HEK293 (cell line): ENCODE measurements at regions not wholly inside any gene's neighbourhood (a gene's known extent, or its start where the extent isn't known, plus 50 kb on each side); places are given as distances from the start of the nearest gene placed in this dataset.

ENCODE experiments used
- CTCF ChIP-seq: fragments of 450-650 bp; formaldehyde crosslinking; IDR thresholded peaks from 2 replicates; pipeline ENCODE4 v1.5.1; 2016; ENCODE audit warnings: missing biosample characterization, missing genetic modification characterization
- HOXD13 ChIP-seq: sonication (generic); formaldehyde crosslinking; IDR thresholded peaks from 2 replicates; pipeline ENCODE4 v1.8.0; 2022; ENCODE audit warnings: missing genetic modification reagents, borderline replicate concordance
- KLF9 ChIP-seq: fragments of 450-650 bp; formaldehyde crosslinking; IDR thresholded peaks from 2 replicates; pipeline ENCODE4 v1.5.1; 2016; ENCODE audit warnings: missing biosample characterization, missing genetic modification characterization, low read depth
- PRDM6 ChIP-seq: fragments of 450-650 bp; formaldehyde crosslinking; IDR thresholded peaks from 2 replicates; pipeline ENCODE4 v1.5.1; 2017; ENCODE audit warnings: missing biosample characterization, missing genetic modification characterization
- REPIN1 ChIP-seq: fragments of 450-650 bp; formaldehyde crosslinking; IDR thresholded peaks from 2 replicates; pipeline ENCODE4 v1.5.1; 2017; ENCODE audit warnings: missing biosample characterization, missing genetic modification characterization, low read depth
- TCF7L2 ChIP-seq: IDR thresholded peaks from 2 replicates; pipeline ENCODE4 v1.6.1; 2011; ENCODE audit warnings: low read depth, mild to moderate bottlenecking, inconsistent platforms, low read length, moderate library complexity, borderline replicate concordance
- YY1 ChIP-seq: fragments of 450-650 bp; formaldehyde crosslinking; IDR thresholded peaks from 2 replicates; pipeline ENCODE4 v1.5.1; 2018; ENCODE audit warnings: missing biosample characterization, missing genetic modification characterization
- ZNF555 ChIP-seq: fragments of 450-650 bp; formaldehyde crosslinking; conservative IDR thresholded peaks from 2 replicates; pipeline ENCODE4 v1.5.1; 2017; ENCODE audit warnings: missing biosample characterization, mild to moderate bottlenecking, missing genetic modification characterization, inconsistent platforms
- ZNF624 ChIP-seq: fragments of 450-650 bp; formaldehyde crosslinking; IDR thresholded peaks from 2 replicates; pipeline ENCODE4 v1.5.1; 2017; ENCODE audit warnings: missing biosample characterization, missing genetic modification characterization
- ZNF792 ChIP-seq: fragments of 450-650 bp; formaldehyde crosslinking; IDR thresholded peaks from 2 replicates; pipeline ENCODE4 v1.5.1; 2016; ENCODE audit warnings: missing biosample characterization, missing genetic modification characterization

- TF ChIP-seq YY1 = no peak
- no peak for TF ChIP-seq ZNF792 (tag by site-specific recombination)
- no peak for TF ChIP-seq CTCF (tag by site-specific recombination)
- TF ChIP-seq ZNF555 (tag by site-specific recombination) = no peak
- no peak for TF ChIP-seq TCF7L2
- TF ChIP-seq HOXD13 = no peak
- TF ChIP-seq ZNF624 (tag by site-specific recombination) = no peak
- TF ChIP-seq PRDM6 (tag by site-specific recombination) = no peak
- TF ChIP-seq REPIN1 (tag by site-specific recombination) = no peak
- TF ChIP-seq KLF9 (tag by site-specific recombination) = no peak
Measured at GRCh38 chr4:25575611-25576010, 80.0 kb upstream of the SLC34A2 start.
